ENCODE measurements at regions not wholly inside any gene's neighbourhood (a gene's known extent, or its start where the extent isn't known, plus 50 kb on each side); places are given as distances from the start of the nearest gene placed in this dataset.

- Histone ChIP-seq H3K27ac (no peak overlapping the region), H3K36me3 (no peaks in the 10 kb centered on the region), H3K9me3 (no peaks in the 10 kb centered on the region), H3K4me1 (no peaks in the 10 kb centered on the region), H3K27me3 (no peaks in the 10 kb centered on the region), H3K4me3 (no peak overlapping the region)
- TF ChIP-seq POLR2A (IDR thresholded peaks at IDR 0.05) = no peak
- 87% methylated on average over 1 of the region's 1 CpG for WGBS
- DNase-seq (ENCODE audit: low spot score in 2 of 2) = no peak
Observed at GRCh38 chr4:167537761-167538160, 303.5 kb upstream of the SPOCK3 start.

GRCh38 chr4:167541286-167541685 lies 307.0 kb upstream of the SPOCK3 start:
- 71% methylated on average over 3 of the region's 3 CpGs for WGBS
- no peak overlapping the region for H3K4me3 ChIP-seq
- TF ChIP-seq POLR2AphosphoS5 (IDR thresholded peaks at IDR 0.05) = no peak
- no peak for TF ChIP-seq CTCF (IDR thresholded peaks at IDR 0.05)
- no peak for TF ChIP-seq EP300 (IDR thresholded peaks at IDR 0.05)
- no peak for TF ChIP-seq POLR2A (IDR thresholded peaks at IDR 0.05)
- no peaks in the 10 kb centered on the region for H3K36me3 ChIP-seq
- no peak overlapping the region for H3K27ac ChIP-seq
- no peaks in the 10 kb centered on the region for H3K9me3 ChIP-seq
- DNase-seq (ENCODE audit: low spot score in 2 of 2) = no peak
- no peaks in the 10 kb centered on the region for H3K4me1 ChIP-seq
- no peaks in the 10 kb centered on the region for H3K27me3 ChIP-seq

GRCh38 chr4:167544391-167544790 lies 310.1 kb upstream of the SPOCK3 start:
- no peak for DNase-seq (ENCODE audit: low spot score in 2 of 2)
- no peak overlapping the region for H3K27ac ChIP-seq
- 79% methylated on average over 1 of the region's 1 CpG for WGBS

GRCh38 chr4:167550021-167550420 lies 315.7 kb upstream of the SPOCK3 start:
- no peak overlapping the region for H3K27ac ChIP-seq
- no peak for TF ChIP-seq EP300 (IDR thresholded peaks at IDR 0.05)
- no peak for DNase-seq (ENCODE audit: low spot score in 2 of 2)
- H3K4me1 ChIP-seq = no peaks in the 10 kb centered on the region
- H3K4me3 ChIP-seq = no peak overlapping the region
- WGBS = 77% methylated on average over 5 of the region's 5 CpGs
- no peaks in the 10 kb centered on the region for H3K27me3 ChIP-seq
- H3K9me3 ChIP-seq = no peaks in the 10 kb centered on the region
- no peaks in the 10 kb centered on the region for H3K36me3 ChIP-seq

More at GRCh38 chr4:167544391-167544790, 310.1 kb upstream of the SPOCK3 start:
- no peaks in the 10 kb centered on the region for H3K4me1 ChIP-seq
- H3K9me3 ChIP-seq = no peaks in the 10 kb centered on the region
- H3K4me3 ChIP-seq = no peak overlapping the region
- TF ChIP-seq CTCF (IDR thresholded peaks at IDR 0.05) = no peak
- H3K36me3 ChIP-seq = no peaks in the 10 kb centered on the region
- no peaks in the 10 kb centered on the region for H3K27me3 ChIP-seq

GRCh38 chr4:167555338-167556022 lies 321.2 kb upstream of the SPOCK3 start:
- 89% methylated on average over 3 of the region's 3 CpGs for WGBS
- Histone ChIP-seq H3K36me3 (no peaks in the 10 kb centered on the region), H3K27me3 (no peaks in the 10 kb centered on the region), H3K27ac (no peak overlapping the region), H3K4me1 (no peaks in the 10 kb centered on the region), H3K4me3 (no peak overlapping the region), H3K9me3 (peaks cover 6% of the 10 kb centered on the region)
- DNase-seq (ENCODE audit: low spot score in 2 of 2) = no peak
- no peak for TF ChIP-seq POLR2A (IDR thresholded peaks at IDR 0.05)
- TF ChIP-seq POLR2AphosphoS5 (IDR thresholded peaks at IDR 0.05) = no peak
- no peak for TF ChIP-seq EP300 (IDR thresholded peaks at IDR 0.05)
- no peak for TF ChIP-seq CTCF (IDR thresholded peaks at IDR 0.05)

GRCh38 chr4:167578906-167579305 lies 344.6 kb upstream of the SPOCK3 start:
- no peaks in the 10 kb centered on the region for H3K27me3 ChIP-seq
- H3K36me3 ChIP-seq = no peaks in the 10 kb centered on the region
- no peak for DNase-seq (ENCODE audit: low spot score in 2 of 2)
- no peaks in the 10 kb centered on the region for H3K4me1 ChIP-seq
- H3K4me3 ChIP-seq = no peak overlapping the region
- peaks cover 4% of the 10 kb centered on the region for H3K9me3 ChIP-seq
- no peak overlapping the region for H3K27ac ChIP-seq
- TF ChIP-seq CTCF (IDR thresholded peaks at IDR 0.05) (no peak), POLR2AphosphoS5 (IDR thresholded peaks at IDR 0.05) (no peak), POLR2A (IDR thresholded peaks at IDR 0.05) (no peak), EP300 (IDR thresholded peaks at IDR 0.05) (no peak)
- WGBS = 31% methylated on average over 2 of the region's 2 CpGs
